WTC11 (cell line): ENCODE measurements at regions not wholly inside any gene's neighbourhood (a gene's known extent, or its start where the extent isn't known, plus 50 kb on each side); places are given as distances from the start of the nearest gene placed in this dataset.
A peak's percentile ranks its signal among the peaks of the same experiment; 100 is the strongest.

Experiments
- ATAC-seq: fragments of 200-7000 bp; cut with Tn5 transposase; 2 replicates; pipeline ENCODE4 v1.10.0; 2021; ENCODE audit warnings: mild to moderate bottlenecking, moderate library complexity
- CTCF ChIA-PET: fragments of 300-600 bp; sonication (Branson Sonifier 250); formaldehyde crosslinking; loops from one replicate; lab custom pipeline; 2021; ENCODE audit warnings: antibody characterized with exemption; lab: Charles Lee
- POLR2A ChIA-PET: fragments of 350-600 bp; sonication (Branson Sonifier 250); formaldehyde crosslinking; loops from one replicate; lab custom pipeline; 2021; ENCODE audit warnings: antibody characterized with exemption; lab: Charles Lee
- DNase-seq: peaks from one replicate; pipeline ENCODE4 v3.0.0; 2021; ENCODE audit warnings: low spot score
- H3K27ac Mint-ChIP-seq: 2 replicates; pipeline ENCODE4 v1.8.0; 2021; ENCODE audit warnings: mixed read lengths
- H3K27me3 Mint-ChIP-seq: 2 replicates; pipeline ENCODE4 v1.8.0; 2021; ENCODE audit warnings: low read depth, mild to moderate bottlenecking, moderate library complexity, mixed read lengths
- H3K36me3 Mint-ChIP-seq: 2 replicates; pipeline ENCODE4 v1.8.0; 2021; ENCODE audit warnings: mixed read lengths
- H3K4me1 Mint-ChIP-seq: 2 replicates; pipeline ENCODE4 v1.8.0; 2022; ENCODE audit warnings: mixed read lengths
- H3K4me3 Mint-ChIP-seq: 2 replicates; pipeline ENCODE4 v1.8.0; 2021; ENCODE audit warnings: mild to moderate bottlenecking, moderate library complexity, mixed read lengths
- H3K9me3 Mint-ChIP-seq: 2 replicates; pipeline ENCODE4 v1.8.0; 2021; ENCODE audit warnings: mixed read lengths
- ATF2 ChIP-seq: sonication (generic); formaldehyde crosslinking; IDR thresholded peaks from 2 replicates; pipeline ENCODE4 v1.8.1; 2022; ENCODE audit warnings: low read depth, missing genetic modification reagents, borderline replicate concordance
- CTCF ChIP-seq: fragments of 200-600 bp; IDR thresholded peaks from 2 replicates; pipeline ENCODE4 v1.8.0; 2022; ENCODE audit warnings: antibody characterized with exemption
- E2F1 ChIP-seq: sonication (generic); formaldehyde crosslinking; IDR thresholded peaks from 2 replicates; pipeline ENCODE4 v1.8.0; 2022; ENCODE audit warnings: mild to moderate bottlenecking, missing genetic modification reagents
- ETV6 ChIP-seq: sonication (generic); formaldehyde crosslinking; IDR thresholded peaks from 2 replicates; pipeline ENCODE4 v1.8.1; 2022; ENCODE audit warnings: mild to moderate bottlenecking, missing genetic modification reagents
- GABPB1 ChIP-seq: sonication (generic); formaldehyde crosslinking; IDR thresholded peaks from 2 replicates; pipeline ENCODE4 v1.8.1; 2023; ENCODE audit warnings: mild to moderate bottlenecking, missing genetic modification reagents
- GTF2I ChIP-seq: fragments of 250-450 bp; sonication (Bioruptor Pico); conservative IDR thresholded peaks from 2 replicates; pipeline ENCODE4 v1.4.0; 2021; ENCODE audit warnings: mild to moderate bottlenecking
- HMGXB4 ChIP-seq: sonication (generic); formaldehyde crosslinking; IDR thresholded peaks from 2 replicates; pipeline ENCODE4 v1.8.1; 2023; ENCODE audit warnings: mild to moderate bottlenecking, moderate library complexity, missing genetic modification reagents
- JUN ChIP-seq: sonication (generic); formaldehyde crosslinking; IDR thresholded peaks from 2 replicates; pipeline ENCODE4 v1.8.0; 2023; ENCODE audit warnings: mild to moderate bottlenecking, missing genetic modification reagents
- PRDM15 ChIP-seq: sonication (generic); formaldehyde crosslinking; IDR thresholded peaks from 2 replicates; pipeline ENCODE4 v1.8.0; 2022; ENCODE audit warnings: missing genetic modification reagents
- RELA ChIP-seq: sonication (generic); formaldehyde crosslinking; IDR thresholded peaks from 2 replicates; pipeline ENCODE4 v1.8.1; 2022; ENCODE audit warnings: missing genetic modification reagents, mild to moderate bottlenecking, borderline replicate concordance
- ZNF138 ChIP-seq: sonication (generic); formaldehyde crosslinking; conservative IDR thresholded peaks from 2 replicates; pipeline ENCODE4 v1.8.1; 2022; ENCODE audit warnings: mild to moderate bottlenecking, moderate library complexity, missing genetic modification reagents
- ZNF416 ChIP-seq: fragments of 250-450 bp; sonication (Bioruptor Pico); IDR thresholded peaks from 2 replicates; pipeline ENCODE4 v1.9.0; 2021; ENCODE audit warnings: mild to moderate bottlenecking, inconsistent platforms
- TF ChIP-seq, protein P1 (sequence below): sonication (generic); formaldehyde crosslinking; IDR thresholded peaks from 2 replicates; pipeline ENCODE4 v1.8.1; 2023; ENCODE audit warnings: mild to moderate bottlenecking, missing genetic modification reagents
- TF ChIP-seq, protein P2 (sequence below): fragments of 250-450 bp; sonication (Bioruptor Pico); IDR thresholded peaks from 2 replicates; pipeline ENCODE4 v1.9.0; 2021; ENCODE audit warnings: mild to moderate bottlenecking

DNA sequence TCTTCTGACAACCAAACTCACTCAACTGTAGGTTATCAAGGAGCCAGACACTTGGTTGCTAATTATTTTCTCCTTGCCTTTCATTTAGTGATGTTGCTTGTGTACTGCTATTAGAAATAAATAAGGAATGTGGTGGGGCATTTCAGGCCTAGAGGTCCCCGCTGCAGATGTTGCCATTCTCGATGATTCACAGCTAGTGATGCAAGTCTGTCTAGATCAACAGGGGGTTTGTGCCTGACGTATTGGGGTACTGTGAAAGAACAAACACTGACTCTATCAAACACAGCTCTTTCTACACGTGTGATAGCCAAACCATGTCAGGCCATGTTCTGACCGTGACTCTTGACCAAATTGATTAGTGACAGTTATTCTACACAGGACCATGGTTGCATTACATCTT, 144.7 kb downstream of the OSTF1 start:
- no peak overlapping the region for H3K27ac Mint-ChIP-seq
- ATAC-seq (no peak), DNase-seq (no peak)
- H3K36me3 Mint-ChIP-seq = peaks cover 16% of the 10 kb centered on the region
- no peaks in the 10 kb centered on the region for H3K27me3 Mint-ChIP-seq
- TF ChIP-seq, protein P1, sequence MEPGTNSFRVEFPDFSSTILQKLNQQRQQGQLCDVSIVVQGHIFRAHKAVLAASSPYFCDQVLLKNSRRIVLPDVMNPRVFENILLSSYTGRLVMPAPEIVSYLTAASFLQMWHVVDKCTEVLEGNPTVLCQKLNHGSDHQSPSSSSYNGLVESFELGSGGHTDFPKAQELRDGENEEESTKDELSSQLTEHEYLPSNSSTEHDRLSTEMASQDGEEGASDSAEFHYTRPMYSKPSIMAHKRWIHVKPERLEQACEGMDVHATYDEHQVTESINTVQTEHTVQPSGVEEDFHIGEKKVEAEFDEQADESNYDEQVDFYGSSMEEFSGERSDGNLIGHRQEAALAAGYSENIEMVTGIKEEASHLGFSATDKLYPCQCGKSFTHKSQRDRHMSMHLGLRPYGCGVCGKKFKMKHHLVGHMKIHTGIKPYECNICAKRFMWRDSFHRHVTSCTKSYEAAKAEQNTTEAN (CRISPR knock-in tag) = no peak
- TF ChIP-seq, protein P2, sequence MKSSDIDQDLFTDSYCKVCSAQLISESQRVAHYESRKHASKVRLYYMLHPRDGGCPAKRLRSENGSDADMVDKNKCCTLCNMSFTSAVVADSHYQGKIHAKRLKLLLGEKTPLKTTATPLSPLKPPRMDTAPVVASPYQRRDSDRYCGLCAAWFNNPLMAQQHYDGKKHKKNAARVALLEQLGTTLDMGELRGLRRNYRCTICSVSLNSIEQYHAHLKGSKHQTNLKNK (CRISPR knock-in tag) = no peak
- TF ChIP-seq ATF2 (CRISPR knock-in tag) (no peak), RELA (CRISPR knock-in tag) (no peak), JUN (CRISPR knock-in tag) (no peak), ZNF138 (CRISPR knock-in tag) (no peak), PRDM15 (CRISPR knock-in tag) (no peak), ETV6 (CRISPR knock-in tag) (no peak), ZNF416 (no peak), GTF2I (no peak)
- H3K4me1 Mint-ChIP-seq = peaks cover 2% of the 10 kb centered on the region; the same call in 1 of the 2 replicates
- POLR2A ChIA-PET = no interaction called here
- peaks cover 24% of the 10 kb centered on the region for H3K9me3 Mint-ChIP-seq
- CTCF ChIA-PET = no interaction called here
- H3K4me3 Mint-ChIP-seq = no peak overlapping the region

DNA sequence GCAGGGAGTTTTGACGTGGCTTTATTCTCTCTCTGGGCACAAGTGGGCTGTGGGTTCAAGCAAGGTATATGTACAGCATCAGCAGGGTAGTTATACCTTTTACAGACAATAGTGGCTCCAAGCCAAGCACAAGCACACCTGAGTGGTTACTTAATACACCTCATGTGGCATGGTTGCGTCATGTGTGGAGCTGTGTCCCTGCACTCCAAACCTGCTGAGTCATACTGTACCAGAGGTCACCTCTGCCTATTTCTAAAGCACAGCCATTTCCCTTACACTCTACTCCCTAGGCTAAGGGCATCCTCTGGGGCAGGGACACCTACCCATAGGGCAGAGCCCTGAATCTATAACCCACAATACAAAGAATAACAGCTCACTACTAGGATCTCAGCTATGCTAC, 147.3 kb downstream of the OSTF1 start:
- TF ChIP-seq HMGXB4 (CRISPR knock-in tag) (no peak), GABPB1 (CRISPR knock-in tag) (peak; percentile 85)
- no peak overlapping the region for H3K4me3 Mint-ChIP-seq
- DNase-seq = no peak
- POLR2A ChIA-PET = no interaction called here
- H3K27ac Mint-ChIP-seq = no peak overlapping the region
- no peaks in the 10 kb centered on the region for H3K4me1 Mint-ChIP-seq
- H3K9me3 Mint-ChIP-seq = peaks cover 23% of the 10 kb centered on the region
- H3K36me3 Mint-ChIP-seq = peaks cover 15% of the 10 kb centered on the region
- no peak for ATAC-seq
- CTCF ChIA-PET = no interaction called here
- no peaks in the 10 kb centered on the region for H3K27me3 Mint-ChIP-seq

DNA sequence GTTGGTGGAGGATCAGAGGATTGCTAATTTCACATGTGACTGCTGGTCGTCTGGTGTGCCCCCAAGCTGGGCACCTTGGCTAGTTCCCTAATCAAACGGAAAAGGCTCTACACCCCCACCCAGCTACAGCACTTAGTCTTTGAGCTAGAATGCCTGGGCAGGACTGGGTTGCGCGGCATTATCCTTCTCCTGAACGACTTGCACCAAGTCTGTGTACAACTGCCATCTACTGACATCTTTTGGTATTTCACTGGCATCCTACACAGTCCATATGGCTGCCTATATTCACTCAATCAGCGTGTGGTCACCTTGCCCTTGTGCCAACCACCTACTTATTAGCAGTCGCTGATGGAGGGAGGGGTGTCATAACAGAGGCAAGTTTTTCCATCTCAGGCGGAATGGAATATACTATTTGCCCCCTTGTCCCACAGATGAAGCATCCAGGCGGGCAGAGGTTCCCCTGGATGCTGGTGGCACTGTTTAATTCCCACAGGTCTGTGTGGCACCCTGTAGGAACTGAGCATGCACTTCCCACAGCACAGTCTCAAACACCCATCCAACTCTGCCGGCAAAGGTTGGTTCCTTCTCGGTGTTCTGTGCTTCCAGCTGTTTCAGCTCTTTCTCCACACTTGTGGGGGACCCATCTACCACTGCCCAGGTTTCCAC, 150.1 kb downstream of the OSTF1 start:
- no peak for TF ChIP-seq E2F1 (CRISPR knock-in tag)
- peak; percentile 60 for TF ChIP-seq CTCF
- TF ChIP-seq, all 79 proteins: peak for 1
- Mint-ChIP-seq H3K4me1 (no peaks in the 10 kb centered on the region), H3K27ac (no peak overlapping the region), H3K27me3 (no peaks in the 10 kb centered on the region), H3K36me3 (peaks cover 15% of the 10 kb centered on the region), H3K9me3 (peaks cover 20% of the 10 kb centered on the region), H3K4me3 (no peak overlapping the region)
- ChIA-PET POLR2A (interaction anchor here (0.6 kb wide), 1 partner anchor 227 kb away, joined by 3 read pairs; no protein-coding TSS in a partner anchor), CTCF (interaction anchor here (0.5 to 1.6 kb wide), 10 partner anchors 9 to 925 kb away, joined by 3 to 10 read pairs (median 4); no protein-coding TSS in a partner anchor)
- DNase-seq (peak; percentile 49), ATAC-seq (peak; percentile 99)
